Neural cell (in vitro differentiated cells): ENCODE measurements at regions not wholly inside any gene's neighbourhood (a gene's known extent, or its start where the extent isn't known, plus 50 kb on each side); places are given as distances from the start of the nearest gene placed in this dataset.

ENCODE experiments used
- H2AFZ ChIP-seq: fragments of 200-600, 300-800 bp; sonication (generic), shearing (Covaris generic); 2 replicates; pipeline ENCODE4 v1.6.0; 2014; ENCODE audit warnings: low read depth, mild to moderate bottlenecking, antibody characterized with exemption, low read length, moderate library complexity
- H3F3A ChIP-seq: fragments of 200-600 bp; shearing (Covaris generic); 2 replicates; pipeline ENCODE4 v1.6.1; 2016; ENCODE audit warnings: mild to moderate bottlenecking, moderate library complexity, mixed read lengths, antibody characterized with exemption, low read length; ENCODE audit not compliant: insufficient read depth, poor library complexity, severe bottlenecking
- H3K27ac ChIP-seq: fragments of 200-600, 300-800 bp; sonication (generic), shearing (Covaris generic); 2 replicates; pipeline ENCODE4 v1.5.1; 2014; ENCODE audit warnings: mild to moderate bottlenecking, low read length, moderate library complexity
- H3K27me3 ChIP-seq: fragments of 300-800, 200-600 bp; sonication (generic), shearing (Covaris generic); 2 replicates; pipeline ENCODE4 v1.6.0; 2014; ENCODE audit warnings: mild to moderate bottlenecking, low read depth, low read length, moderate library complexity; ENCODE audit not compliant: insufficient read depth
- H3K36me3 ChIP-seq: fragments of 300-800, 200-600 bp; sonication (generic), shearing (Covaris generic); 2 replicates; pipeline ENCODE4 v1.5.1; 2014; ENCODE audit warnings: mild to moderate bottlenecking, antibody characterized with exemption, low read length, moderate library complexity; ENCODE audit not compliant: insufficient read depth
- H3K4me2 ChIP-seq: fragments of 300-800, 200-600 bp; sonication (generic), shearing (Covaris generic); 2 replicates; pipeline ENCODE4 v1.6.0; 2014; ENCODE audit warnings: mild to moderate bottlenecking, low read length
- H3K4me3 ChIP-seq: fragments of 300-800, 200-600 bp; sonication (generic), shearing (Covaris generic); 2 replicates; pipeline ENCODE4 v1.5.1; 2014; ENCODE audit warnings: mild to moderate bottlenecking, low read length, moderate library complexity
- H3K79me2 ChIP-seq: fragments of 200-600 bp; shearing (Covaris generic); replicated peaks from 2 replicates; pipeline ENCODE4 v1.6.0; 2014; ENCODE audit warnings: mild to moderate bottlenecking, low read length, moderate library complexity; ENCODE audit not compliant: insufficient read depth
- H3K9ac ChIP-seq: fragments of 300-800, 200-600 bp; sonication (generic), shearing (Covaris generic); 2 replicates; pipeline ENCODE4 v1.6.1; 2016; ENCODE audit warnings: mild to moderate bottlenecking, low read length, mixed read lengths
- H3K9me2 ChIP-seq: fragments of 200-600 bp; shearing (Covaris generic); 2 replicates; pipeline ENCODE4 v1.6.1; 2016; ENCODE audit warnings: mild to moderate bottlenecking, low read length, mixed read lengths; ENCODE audit not compliant: insufficient read depth
- H3K9me3 ChIP-seq: fragments of 200-600, 300-800 bp; sonication (generic), shearing (Covaris generic); 2 replicates; pipeline ENCODE4 v1.6.1; 2016; ENCODE audit warnings: mild to moderate bottlenecking, mixed run types, low read length, moderate library complexity, mixed read lengths
- H4K20me1 ChIP-seq: fragments of 200-600 bp; shearing (Covaris generic); 2 replicates; pipeline ENCODE4 v1.6.1; 2016; ENCODE audit warnings: mild to moderate bottlenecking, mixed run types; ENCODE audit not compliant: insufficient read depth
- EP300 ChIP-seq: fragments of 450-650 bp; conservative IDR thresholded peaks from 2 replicates; pipeline ENCODE4 v1.6.1; 2014; ENCODE audit warnings: antibody characterized with exemption, mild to moderate bottlenecking, moderate library complexity; ENCODE audit not compliant: poor library complexity, severe bottlenecking
- EZH2 ChIP-seq: fragments of 200-600, 300-800 bp; shearing (Covaris generic), sonication (generic); IDR thresholded peaks from 2 replicates; pipeline ENCODE4 v1.6.1; 2014; ENCODE audit warnings: antibody characterized with exemption, low read length, borderline replicate concordance, mild to moderate bottlenecking; ENCODE audit not compliant: insufficient read depth, poor library complexity, severe bottlenecking
- MXI1 ChIP-seq: fragments of 450-650 bp; conservative IDR thresholded peaks from 2 replicates; pipeline ENCODE4 v1.6.1; 2014; ENCODE audit warnings: antibody characterized with exemption, mild to moderate bottlenecking; ENCODE audit not compliant: poor library complexity, severe bottlenecking
- POLR2AphosphoS5 ChIP-seq: IDR thresholded peaks from 2 replicates; pipeline ENCODE4 v1.6.1; 2012
- RAD21 ChIP-seq: fragments of 450-650 bp; conservative IDR thresholded peaks from 2 replicates; pipeline ENCODE4 v1.6.1; 2014; ENCODE audit warnings: antibody characterized with exemption, mild to moderate bottlenecking, moderate library complexity
- SMC3 ChIP-seq: fragments of 450-650 bp; conservative IDR thresholded peaks from 2 replicates; pipeline ENCODE4 v1.6.1; 2014; ENCODE audit warnings: antibody characterized with exemption, mild to moderate bottlenecking, moderate library complexity; ENCODE audit not compliant: poor library complexity
- TAF1 ChIP-seq: IDR thresholded peaks from 2 replicates; pipeline ENCODE4 v1.6.1; 2012; ENCODE audit warnings: low read depth
- TF ChIP-seq, protein P1 (sequence below): IDR thresholded peaks from 2 replicates; pipeline ENCODE4 v1.6.1; 2012; ENCODE audit warnings: borderline replicate concordance
- TF ChIP-seq, protein P2 (sequence below): fragments of 450-650 bp; IDR thresholded peaks from 2 replicates; pipeline ENCODE4 v1.5.1; 2014; ENCODE audit warnings: antibody characterized with exemption, mild to moderate bottlenecking, moderate library complexity; ENCODE audit not compliant: poor library complexity, severe bottlenecking

DNA sequence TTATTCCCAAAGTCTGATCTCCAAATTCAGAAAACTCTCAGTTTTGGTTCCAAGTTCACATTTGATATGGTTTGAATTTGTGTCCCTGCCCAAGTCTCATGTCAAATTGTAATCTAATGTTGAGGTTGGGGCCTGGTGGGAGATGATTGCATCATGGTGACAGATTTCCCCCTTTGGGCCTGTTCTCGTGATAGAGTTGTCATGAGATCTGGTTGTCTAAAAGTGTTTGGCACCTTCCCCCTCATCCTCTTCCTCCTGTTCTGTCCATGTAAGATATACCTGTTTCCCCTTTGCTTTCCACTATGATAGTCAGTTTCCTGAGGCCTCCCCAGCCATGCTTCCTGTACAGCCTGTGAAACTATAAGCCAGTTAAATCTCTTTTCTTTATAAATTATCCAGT lies 138.6 kb downstream of the ARL4A start:
- Histone ChIP-seq H2AFZ (no peak overlapping the region), H3K36me3 (no peaks in the 10 kb centered on the region), H3K79me2 (no peaks in the 10 kb centered on the region), H3K9me2 (no peaks in the 10 kb centered on the region), H4K20me1 (no peaks in the 10 kb centered on the region), H3K4me2 (no peak overlapping the region), H3K4me3 (no peak overlapping the region), H3K27me3 (no peaks in the 10 kb centered on the region), H3K9ac (no peak overlapping the region), H3K27ac (no peak overlapping the region), H3K9me3 (no peaks in the 10 kb centered on the region), H3F3A (no peaks in the 10 kb centered on the region)
- TF ChIP-seq RAD21, result no peak

DNA sequence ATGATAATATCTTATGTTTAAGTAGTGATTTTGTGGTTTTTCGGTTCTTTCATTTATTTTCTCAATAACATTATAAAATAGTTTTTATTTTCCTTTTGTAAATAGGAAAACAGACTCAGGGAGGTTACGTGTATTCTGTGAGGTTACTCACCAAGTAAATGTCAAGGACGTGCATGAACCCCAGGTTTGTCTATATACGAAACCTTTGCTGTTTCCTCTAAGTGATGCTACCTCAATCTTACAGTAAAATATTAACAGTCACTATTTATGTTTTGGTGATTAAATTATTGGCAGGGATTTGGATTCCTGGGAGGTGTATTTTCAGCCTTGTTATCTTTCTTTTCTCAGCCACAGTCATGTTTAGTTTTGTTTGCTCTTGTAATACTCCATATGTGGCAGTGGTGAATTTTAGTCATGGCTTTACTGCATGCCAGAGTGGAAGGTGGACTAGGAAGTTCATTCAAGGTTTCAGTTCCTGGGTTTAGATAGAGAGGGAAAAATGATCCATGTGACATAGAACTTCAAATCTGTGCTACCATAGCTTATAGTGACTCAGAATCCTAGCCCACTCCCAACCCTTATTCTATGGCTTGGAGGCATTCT lies 139.9 kb downstream of the ARL4A start:
- Histone ChIP-seq H2AFZ (no peak overlapping the region), H3K36me3 (no peaks in the 10 kb centered on the region), H3K9me2 (no peaks in the 10 kb centered on the region), H3K79me2 (no peaks in the 10 kb centered on the region), H3K27ac (no peak overlapping the region), H3K4me3 (no peak overlapping the region), H3K9me3 (no peaks in the 10 kb centered on the region), H4K20me1 (no peaks in the 10 kb centered on the region), H3F3A (no peaks in the 10 kb centered on the region), H3K4me2 (no peak overlapping the region), H3K27me3 (no peaks in the 10 kb centered on the region), H3K9ac (no peak overlapping the region)
- no peak for TF ChIP-seq SMC3
- TF ChIP-seq RAD21, result no peak
- TF ChIP-seq, protein P1, sequence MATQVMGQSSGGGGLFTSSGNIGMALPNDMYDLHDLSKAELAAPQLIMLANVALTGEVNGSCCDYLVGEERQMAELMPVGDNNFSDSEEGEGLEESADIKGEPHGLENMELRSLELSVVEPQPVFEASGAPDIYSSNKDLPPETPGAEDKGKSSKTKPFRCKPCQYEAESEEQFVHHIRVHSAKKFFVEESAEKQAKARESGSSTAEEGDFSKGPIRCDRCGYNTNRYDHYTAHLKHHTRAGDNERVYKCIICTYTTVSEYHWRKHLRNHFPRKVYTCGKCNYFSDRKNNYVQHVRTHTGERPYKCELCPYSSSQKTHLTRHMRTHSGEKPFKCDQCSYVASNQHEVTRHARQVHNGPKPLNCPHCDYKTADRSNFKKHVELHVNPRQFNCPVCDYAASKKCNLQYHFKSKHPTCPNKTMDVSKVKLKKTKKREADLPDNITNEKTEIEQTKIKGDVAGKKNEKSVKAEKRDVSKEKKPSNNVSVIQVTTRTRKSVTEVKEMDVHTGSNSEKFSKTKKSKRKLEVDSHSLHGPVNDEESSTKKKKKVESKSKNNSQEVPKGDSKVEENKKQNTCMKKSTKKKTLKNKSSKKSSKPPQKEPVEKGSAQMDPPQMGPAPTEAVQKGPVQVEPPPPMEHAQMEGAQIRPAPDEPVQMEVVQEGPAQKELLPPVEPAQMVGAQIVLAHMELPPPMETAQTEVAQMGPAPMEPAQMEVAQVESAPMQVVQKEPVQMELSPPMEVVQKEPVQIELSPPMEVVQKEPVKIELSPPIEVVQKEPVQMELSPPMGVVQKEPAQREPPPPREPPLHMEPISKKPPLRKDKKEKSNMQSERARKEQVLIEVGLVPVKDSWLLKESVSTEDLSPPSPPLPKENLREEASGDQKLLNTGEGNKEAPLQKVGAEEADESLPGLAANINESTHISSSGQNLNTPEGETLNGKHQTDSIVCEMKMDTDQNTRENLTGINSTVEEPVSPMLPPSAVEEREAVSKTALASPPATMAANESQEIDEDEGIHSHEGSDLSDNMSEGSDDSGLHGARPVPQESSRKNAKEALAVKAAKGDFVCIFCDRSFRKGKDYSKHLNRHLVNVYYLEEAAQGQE, result no peak
- no peak for TF ChIP-seq EZH2
- no peak for TF ChIP-seq MXI1
- TF ChIP-seq, protein P2, sequence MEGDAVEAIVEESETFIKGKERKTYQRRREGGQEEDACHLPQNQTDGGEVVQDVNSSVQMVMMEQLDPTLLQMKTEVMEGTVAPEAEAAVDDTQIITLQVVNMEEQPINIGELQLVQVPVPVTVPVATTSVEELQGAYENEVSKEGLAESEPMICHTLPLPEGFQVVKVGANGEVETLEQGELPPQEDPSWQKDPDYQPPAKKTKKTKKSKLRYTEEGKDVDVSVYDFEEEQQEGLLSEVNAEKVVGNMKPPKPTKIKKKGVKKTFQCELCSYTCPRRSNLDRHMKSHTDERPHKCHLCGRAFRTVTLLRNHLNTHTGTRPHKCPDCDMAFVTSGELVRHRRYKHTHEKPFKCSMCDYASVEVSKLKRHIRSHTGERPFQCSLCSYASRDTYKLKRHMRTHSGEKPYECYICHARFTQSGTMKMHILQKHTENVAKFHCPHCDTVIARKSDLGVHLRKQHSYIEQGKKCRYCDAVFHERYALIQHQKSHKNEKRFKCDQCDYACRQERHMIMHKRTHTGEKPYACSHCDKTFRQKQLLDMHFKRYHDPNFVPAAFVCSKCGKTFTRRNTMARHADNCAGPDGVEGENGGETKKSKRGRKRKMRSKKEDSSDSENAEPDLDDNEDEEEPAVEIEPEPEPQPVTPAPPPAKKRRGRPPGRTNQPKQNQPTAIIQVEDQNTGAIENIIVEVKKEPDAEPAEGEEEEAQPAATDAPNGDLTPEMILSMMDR, result no peak

DNA sequence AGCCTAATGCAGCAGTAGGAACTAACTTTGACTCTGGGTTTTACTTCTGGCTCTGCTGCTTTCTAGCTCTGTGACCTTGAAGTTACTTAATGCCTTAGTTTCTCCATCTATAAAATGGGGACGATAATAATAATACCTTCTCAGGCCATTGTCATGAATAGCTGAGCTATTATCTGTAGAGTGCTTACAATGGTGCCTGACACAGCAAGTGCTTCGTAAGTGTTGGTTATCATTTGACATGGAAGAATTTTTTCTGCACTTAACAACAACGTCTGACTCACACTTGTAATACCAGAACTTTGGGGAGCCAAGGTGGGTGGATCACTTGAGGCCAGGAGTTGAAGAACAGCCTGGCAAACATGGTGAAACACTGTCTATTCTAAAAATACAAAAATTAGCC lies 140.5 kb downstream of the ARL4A start:
- Histone ChIP-seq H3K79me2 (no peaks in the 10 kb centered on the region), H3K9ac (no peak overlapping the region), H3F3A (no peaks in the 10 kb centered on the region), H2AFZ (no peak overlapping the region), H4K20me1 (no peaks in the 10 kb centered on the region), H3K4me3 (no peak overlapping the region), H3K9me2 (no peaks in the 10 kb centered on the region), H3K9me3 (no peaks in the 10 kb centered on the region), H3K36me3 (no peaks in the 10 kb centered on the region), H3K4me2 (no peak overlapping the region), H3K27me3 (no peaks in the 10 kb centered on the region), H3K27ac (no peak overlapping the region)
- TF ChIP-seq TAF1, result no peak
- TF ChIP-seq EP300, result no peak
- TF ChIP-seq POLR2AphosphoS5, result no peak
- TF ChIP-seq SMC3, result no peak
- TF ChIP-seq EZH2, result no peak
- TF ChIP-seq, protein P1, result no peak
- no peak for TF ChIP-seq RAD21
- TF ChIP-seq, protein P2, result no peak
- no peak for TF ChIP-seq MXI1
